Ishikawa (cell line): ENCODE measurements at regions not wholly inside any gene's neighbourhood (a gene's known extent, or its start where the extent isn't known, plus 50 kb on each side); places are given as distances from the start of the nearest gene placed in this dataset.

ENCODE experiments used
- CEBPB ChIP-seq: IDR thresholded peaks from 2 replicates; pipeline ENCODE4 v1.6.1; 2012
- CREB1 ChIP-seq: IDR thresholded peaks from 2 replicates; pipeline ENCODE4 v1.6.1; 2012; ENCODE audit warnings: low read depth
- EGR1 ChIP-seq: IDR thresholded peaks from 2 replicates; pipeline ENCODE4 v1.6.1; 2012
- EP300 ChIP-seq: IDR thresholded peaks from 2 replicates; pipeline ENCODE4 v1.6.1; 2012; ENCODE audit warnings: borderline replicate concordance
- FOXM1 ChIP-seq: IDR thresholded peaks from 2 replicates; pipeline ENCODE4 v1.6.1; 2012; ENCODE audit warnings: low read depth, borderline replicate concordance
- MAX ChIP-seq: IDR thresholded peaks from 2 replicates; pipeline ENCODE4 v1.6.1; 2012
- NFIC ChIP-seq: IDR thresholded peaks from 2 replicates; pipeline ENCODE4 v1.6.1; 2012
- RAD21 ChIP-seq: IDR thresholded peaks from 2 replicates; pipeline ENCODE4 v1.6.1; 2012; ENCODE audit warnings: low read depth
- REST ChIP-seq: IDR thresholded peaks from 2 replicates; pipeline ENCODE4 v1.6.1; 2012; ENCODE audit warnings: low read depth, mild to moderate bottlenecking
- TAF1 ChIP-seq: IDR thresholded peaks from 2 replicates; pipeline ENCODE4 v1.6.1; 2012; ENCODE audit warnings: low read depth, mild to moderate bottlenecking
- TCF12 ChIP-seq: IDR thresholded peaks from 2 replicates; pipeline ENCODE4 v1.6.1; 2012; ENCODE audit warnings: low read depth
- TEAD4 ChIP-seq: IDR thresholded peaks from 2 replicates; pipeline ENCODE4 v1.6.1; 2012
- USF1 ChIP-seq: IDR thresholded peaks from 2 replicates; pipeline ENCODE4 v1.6.1; 2012
- YY1 ChIP-seq: IDR thresholded peaks from 2 replicates; pipeline ENCODE4 v1.6.1; 2012; ENCODE audit warnings: low read depth
- ZBTB7A ChIP-seq: IDR thresholded peaks from 2 replicates; pipeline ENCODE4 v1.6.1; 2012; ENCODE audit warnings: low read depth

GRCh38 chr11:98115873-98116272, 904.9 kb upstream of the CNTN5 start:
- TF ChIP-seq RAD21 (no peak), FOXM1 (no peak), EGR1 (no peak), EP300 (no peak), CEBPB (no peak)

- TF ChIP-seq TEAD4 (no peak), ZBTB7A (no peak), EP300 (no peak), USF1 (no peak), TAF1 (no peak), REST (no peak), YY1 (no peak), FOXM1 (no peak), CREB1 (no peak), EGR1 (no peak), NFIC (no peak), TCF12 (no peak), RAD21 (no peak)
Measured at GRCh38 chr11:98130117-98130625, 890.6 kb upstream of the CNTN5 start.

GRCh38 chr11:98136357-98136756, 884.4 kb upstream of the CNTN5 start:
- no peak for TF ChIP-seq TCF12
- TF ChIP-seq RAD21 = no peak
- TF ChIP-seq TEAD4 = no peak
- no peak for TF ChIP-seq ZBTB7A
- TF ChIP-seq NFIC = no peak
- TF ChIP-seq EP300 = no peak
- no peak for TF ChIP-seq TAF1
- no peak for TF ChIP-seq FOXM1
- TF ChIP-seq YY1 = no peak
- TF ChIP-seq CEBPB = no peak
- TF ChIP-seq EGR1 = no peak
- no peak for TF ChIP-seq REST

- TF ChIP-seq CEBPB (peak; percentile 87), ZBTB7A (no peak)
Measured at GRCh38 chr11:98137437-98137836, 883.3 kb upstream of the CNTN5 start.

- no peak for TF ChIP-seq MAX
- no peak for TF ChIP-seq YY1
- TF ChIP-seq CEBPB = no peak
- no peak for TF ChIP-seq NFIC
- no peak for TF ChIP-seq CREB1
- TF ChIP-seq EP300 = no peak
- TF ChIP-seq USF1 = no peak
- no peak for TF ChIP-seq TCF12
- no peak for TF ChIP-seq TAF1
- TF ChIP-seq REST = no peak
- no peak for TF ChIP-seq ZBTB7A
- no peak for TF ChIP-seq FOXM1
- TF ChIP-seq TEAD4 = no peak
- no peak for TF ChIP-seq EGR1
- TF ChIP-seq RAD21 = no peak
Measured at GRCh38 chr11:98143661-98144060, 877.1 kb upstream of the CNTN5 start.
